ENCODE measurements at regions not wholly inside any gene's neighbourhood (a gene's known extent, or its start where the extent isn't known, plus 50 kb on each side); places are given as distances from the start of the nearest gene placed in this dataset.

- no peak for TF ChIP-seq EP300 (conservative IDR thresholded peaks at IDR 0.05; ENCODE audit: poor library complexity, severe bottlenecking)
- TF ChIP-seq CTCF (IDR thresholded peaks at IDR 0.05; ENCODE audit: poor library complexity, severe bottlenecking), result no peak
- TF ChIP-seq REST (IDR thresholded peaks at IDR 0.05; ENCODE audit: borderline replicate concordance), result no peak
- TF ChIP-seq EZH2 (IDR thresholded peaks at IDR 0.05; ENCODE audit: borderline replicate concordance, insufficient read depth, low read length, poor library complexity, severe bottlenecking), result no peak
- no peak for TF ChIP-seq SMC3 (conservative IDR thresholded peaks at IDR 0.05; ENCODE audit: poor library complexity)
- TF ChIP-seq POLR2AphosphoS5 (IDR thresholded peaks at IDR 0.05), result no peak
- TF ChIP-seq MXI1 (conservative IDR thresholded peaks at IDR 0.05; ENCODE audit: poor library complexity, severe bottlenecking), result no peak
- no peak for TF ChIP-seq TAF1 (IDR thresholded peaks at IDR 0.05; ENCODE audit: low read depth)
These were observed 222.8 kb upstream of the NUDT4 start for GRCh38 chr12:93154753-93155480.

Data from neural cell (in vitro differentiated cells).